Stimulated activated CD4-positive, alpha-beta T cell treated with anti-CD3 and anti-CD28 coated beads, TNF-alpha, amount 100 ng/mL, for 1 hour (primary cell): ENCODE measurements at regions not wholly inside any gene's neighbourhood (a gene's known extent, or its start where the extent isn't known, plus 50 kb on each side); places are given as distances from the start of the nearest gene placed in this dataset.
"Not testable (repeated sequence)": the region's sequence is repeated elsewhere in the genome, so short reads cannot be mapped to it uniquely, and the experiment has no call there.

Source experiments
- DNase-seq, 3 donors: peaks; one replicate each; pipeline ENCODE4 v3.0.0-alpha.2; 2020; ENCODE audit warnings: low read depth in 3 of 3, low spot score in 1 of 3

GRCh38 chr16:51230035-51230434 is 79.0 kb upstream of the SALL1 start:
- DNase-seq: not testable (repeated sequence)

DNA sequence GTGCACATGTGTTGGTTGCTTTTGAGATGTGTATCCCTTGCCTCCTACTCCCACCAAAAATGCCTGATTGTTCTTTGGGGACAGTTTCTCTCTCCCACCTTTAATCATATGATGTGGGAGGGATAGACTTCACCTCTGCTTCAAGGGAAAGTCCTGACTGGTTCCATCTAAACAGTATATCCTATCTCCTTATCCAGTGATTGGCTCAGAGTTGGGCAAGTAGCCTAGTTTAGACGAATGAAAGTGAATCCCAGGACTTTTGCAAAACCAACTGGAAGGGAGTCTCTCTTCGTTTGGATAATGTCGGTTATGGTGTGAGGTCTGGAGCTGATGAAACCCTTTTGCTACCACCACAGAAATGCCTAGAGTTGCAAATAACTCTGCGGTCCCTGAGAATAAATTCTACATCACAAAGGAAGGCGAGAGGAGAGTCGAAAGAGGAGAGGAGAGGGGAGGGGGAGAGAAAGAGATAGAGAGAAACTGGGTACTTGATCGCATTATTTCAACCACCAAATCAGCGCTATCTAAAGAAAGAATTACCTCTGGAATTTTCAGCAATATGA is 77.1 kb upstream of the SALL1 start:
- no peak for DNase-seq

DNA sequence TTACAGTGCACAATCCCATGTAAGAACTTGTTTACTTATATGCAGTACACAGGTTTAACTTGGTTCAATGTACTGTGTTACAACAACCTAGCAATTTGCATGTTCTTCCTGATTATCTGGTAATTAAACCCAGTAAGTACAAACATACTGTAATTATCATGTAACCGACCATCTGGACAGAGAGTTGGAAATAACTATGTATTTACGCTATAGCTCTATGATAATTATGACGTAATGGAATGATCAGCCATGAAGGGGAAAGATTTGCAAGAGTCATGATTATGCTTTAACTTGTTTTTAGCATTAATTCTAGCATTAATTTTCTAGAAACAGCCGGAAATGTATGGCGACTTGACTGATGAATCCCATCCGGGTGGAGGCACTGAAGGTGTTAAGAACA is 74.8 kb upstream of the SALL1 start:
- DNase-seq: no peak

GRCh38 chr16:51224317-51224716 is 73.2 kb upstream of the SALL1 start:
- no peak for DNase-seq

DNA sequence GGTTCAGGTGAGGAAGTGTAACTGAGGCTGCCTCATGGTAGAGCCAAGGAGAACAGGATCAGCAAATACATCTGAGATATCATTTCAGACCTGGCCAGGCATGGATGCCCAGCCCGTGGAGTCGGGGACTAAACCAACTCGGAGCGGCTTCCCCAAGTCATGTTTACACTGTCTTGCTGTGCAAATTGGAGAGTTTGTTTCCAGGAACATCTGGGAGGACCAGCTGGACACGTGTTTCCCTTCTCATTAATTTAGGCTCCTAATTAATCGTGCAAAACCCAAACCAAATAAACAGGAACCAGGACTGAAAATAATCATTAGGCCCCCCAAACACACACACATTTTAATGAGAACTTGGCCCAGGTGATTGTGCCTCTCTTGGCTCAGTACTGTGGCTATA is 70.9 kb upstream of the SALL1 start:
- no peak for DNase-seq

DNA sequence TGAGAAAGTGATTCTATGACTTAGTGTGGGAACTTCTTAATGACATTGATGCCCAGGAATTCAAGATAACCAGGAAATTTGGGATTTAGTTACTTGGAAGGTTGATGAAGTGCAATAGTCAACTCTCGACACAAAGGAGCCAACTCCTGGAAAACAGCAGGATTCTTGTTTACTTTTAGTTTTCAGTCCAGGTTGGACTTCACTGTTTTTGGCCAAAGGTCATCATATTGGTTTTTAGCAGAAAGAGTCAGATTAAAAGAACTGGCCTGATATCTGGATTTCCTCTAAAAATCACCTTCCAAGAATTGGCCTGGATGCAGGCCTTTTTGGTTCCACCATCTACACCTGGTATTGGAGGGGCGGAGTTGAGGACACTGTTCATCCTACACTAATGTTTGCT is 60.1 kb upstream of the SALL1 start:
- DNase-seq: no peak

DNA sequence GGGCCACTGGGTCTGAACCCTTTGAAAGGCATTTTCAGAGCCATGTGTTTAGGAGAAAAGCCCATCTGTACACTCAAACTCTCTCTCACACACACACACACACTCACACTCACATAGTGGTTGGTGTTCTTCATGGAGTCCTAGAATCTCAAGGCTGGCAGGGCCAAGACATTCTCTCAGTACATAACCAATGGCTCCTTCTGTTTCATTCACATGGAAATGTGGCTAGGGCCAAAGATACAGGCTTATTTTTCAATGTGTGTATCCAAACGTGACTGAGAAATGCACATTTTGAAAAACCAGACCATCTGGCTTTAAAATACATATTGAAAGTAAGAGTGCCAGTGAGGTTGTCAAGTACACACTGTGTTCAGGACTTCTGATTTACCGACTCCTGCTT is 59.0 kb upstream of the SALL1 start:
- DNase-seq: no peak

GRCh38 chr16:51201604-51202003 is 50.5 kb upstream of the SALL1 start:
- no peak for DNase-seq
